Activated T-cell treated with anti-CD3 and anti-CD28 coated beads, Interleukin-2, amount 50 U/mL, for 4 hours (primary cell): ENCODE measurements at regions not wholly inside any gene's neighbourhood (a gene's known extent, or its start where the extent isn't known, plus 50 kb on each side); places are given as distances from the start of the nearest gene placed in this dataset.

Experiments
- ATAC-seq, 2 donors: fragments of 200-7000 bp; cut with Tn5 transposase; one replicate each; pipeline ENCODE4 v1.10.0; 2021
- DNase-seq: peaks from one replicate; pipeline ENCODE4 v3.0.0-alpha.2; 2020
- H3K27me3 Mint-ChIP-seq: one replicate; pipeline ENCODE4 v1.8.0; 2021; ENCODE audit warnings: low read depth, mixed read lengths
- H3K36me3 Mint-ChIP-seq: one replicate; pipeline ENCODE4 v1.8.0; 2022; ENCODE audit warnings: mixed read lengths; ENCODE audit not compliant: insufficient read depth
- H3K4me1 Mint-ChIP-seq: one replicate; pipeline ENCODE4 v1.8.0; 2021; ENCODE audit warnings: low read depth, mixed read lengths
- H3K4me3 Mint-ChIP-seq: one replicate; pipeline ENCODE4 v1.8.0; 2021; ENCODE audit warnings: mild to moderate bottlenecking, moderate library complexity, mixed read lengths
- H3K9me3 Mint-ChIP-seq: one replicate; pipeline ENCODE4 v1.8.0; 2021; ENCODE audit warnings: mixed read lengths

GRCh38 chr1:193366764-193367507, 180.5 kb upstream of the B3GALT2 start:
- Mint-ChIP-seq H3K27me3 (no peaks in the 10 kb centered on the region), H3K36me3 (no peaks in the 10 kb centered on the region)
- no peak for ATAC-seq

GRCh38 chr1:193365966-193366365, 179.6 kb upstream of the B3GALT2 start:
- Mint-ChIP-seq H3K27me3 (no peaks in the 10 kb centered on the region), H3K9me3 (no peaks in the 10 kb centered on the region), H3K4me1 (peaks cover 16% of the 10 kb centered on the region), H3K4me3 (no peak overlapping the region), H3K36me3 (no peaks in the 10 kb centered on the region)
- no peak for ATAC-seq
- DNase-seq = no peak

More at GRCh38 chr1:193366764-193367507, 180.5 kb upstream of the B3GALT2 start:
- Mint-ChIP-seq H3K4me3 (no peak overlapping the region), H3K9me3 (no peaks in the 10 kb centered on the region), H3K4me1 (peaks cover 16% of the 10 kb centered on the region)
- DNase-seq = no peak

- H3K27me3 Mint-ChIP-seq = no peaks in the 10 kb centered on the region
- no peak overlapping the region for H3K4me3 Mint-ChIP-seq
- H3K9me3 Mint-ChIP-seq = no peaks in the 10 kb centered on the region
- H3K36me3 Mint-ChIP-seq = no peaks in the 10 kb centered on the region
- H3K4me1 Mint-ChIP-seq = no peaks in the 10 kb centered on the region
- ATAC-seq (no peak), DNase-seq (no peak)
These were observed 173.2 kb upstream of the B3GALT2 start for GRCh38 chr1:193359631-193360030.

GRCh38 chr1:193358419-193358818, 172.0 kb upstream of the B3GALT2 start:
- no peaks in the 10 kb centered on the region for H3K27me3 Mint-ChIP-seq
- H3K4me3 Mint-ChIP-seq = no peak overlapping the region
- ATAC-seq = no peak
- H3K4me1 Mint-ChIP-seq = no peaks in the 10 kb centered on the region
- H3K9me3 Mint-ChIP-seq = no peaks in the 10 kb centered on the region
- DNase-seq = no peak
- H3K36me3 Mint-ChIP-seq = no peaks in the 10 kb centered on the region

GRCh38 chr1:193356249-193356648, 169.8 kb upstream of the B3GALT2 start:
- H3K36me3 Mint-ChIP-seq = no peaks in the 10 kb centered on the region
- ATAC-seq = no peak
- no peaks in the 10 kb centered on the region for H3K27me3 Mint-ChIP-seq
- H3K4me3 Mint-ChIP-seq = no peak overlapping the region
- no peaks in the 10 kb centered on the region for H3K4me1 Mint-ChIP-seq
- no peaks in the 10 kb centered on the region for H3K9me3 Mint-ChIP-seq
- DNase-seq = no peak

- H3K27me3 Mint-ChIP-seq = no peaks in the 10 kb centered on the region
- ATAC-seq = no peak
These were observed 169.2 kb upstream of the B3GALT2 start for GRCh38 chr1:193355626-193356025.

GRCh38 chr1:193355178-193355577, 168.8 kb upstream of the B3GALT2 start:
- Mint-ChIP-seq H3K27me3 (no peaks in the 10 kb centered on the region), H3K9me3 (no peaks in the 10 kb centered on the region), H3K4me3 (no peak overlapping the region), H3K4me1 (no peaks in the 10 kb centered on the region), H3K36me3 (no peaks in the 10 kb centered on the region)
- DNase-seq (no peak), ATAC-seq (no peak)

More at GRCh38 chr1:193355626-193356025, 169.2 kb upstream of the B3GALT2 start:
- no peak for DNase-seq
- Mint-ChIP-seq H3K4me3 (no peak overlapping the region), H3K36me3 (no peaks in the 10 kb centered on the region), H3K4me1 (no peaks in the 10 kb centered on the region), H3K9me3 (no peaks in the 10 kb centered on the region)

GRCh38 chr1:193348769-193349535, 162.5 kb upstream of the B3GALT2 start:
- no peaks in the 10 kb centered on the region for H3K9me3 Mint-ChIP-seq
- no peak overlapping the region for H3K4me3 Mint-ChIP-seq
- ATAC-seq (no peak), DNase-seq (no peak)
- no peaks in the 10 kb centered on the region for H3K4me1 Mint-ChIP-seq
- H3K36me3 Mint-ChIP-seq = no peaks in the 10 kb centered on the region
- no peaks in the 10 kb centered on the region for H3K27me3 Mint-ChIP-seq

- H3K4me3 Mint-ChIP-seq = no peak overlapping the region
- no peaks in the 10 kb centered on the region for H3K36me3 Mint-ChIP-seq
- H3K4me1 Mint-ChIP-seq = no peaks in the 10 kb centered on the region
- H3K9me3 Mint-ChIP-seq = no peaks in the 10 kb centered on the region
- DNase-seq (no peak), ATAC-seq (no peak)
- H3K27me3 Mint-ChIP-seq = no peaks in the 10 kb centered on the region
These were observed 161.8 kb upstream of the B3GALT2 start for GRCh38 chr1:193348091-193348768.

- no peaks in the 10 kb centered on the region for H3K36me3 Mint-ChIP-seq
- H3K4me1 Mint-ChIP-seq = no peaks in the 10 kb centered on the region
- no peak for DNase-seq
- no peaks in the 10 kb centered on the region for H3K9me3 Mint-ChIP-seq
- H3K27me3 Mint-ChIP-seq = no peaks in the 10 kb centered on the region
- ATAC-seq = no peak
- no peak overlapping the region for H3K4me3 Mint-ChIP-seq
These were observed 159.7 kb upstream of the B3GALT2 start for GRCh38 chr1:193346085-193346484.

- Mint-ChIP-seq H3K27me3 (no peaks in the 10 kb centered on the region), H3K9me3 (no peaks in the 10 kb centered on the region), H3K4me1 (peaks cover 4% of the 10 kb centered on the region), H3K36me3 (no peaks in the 10 kb centered on the region), H3K4me3 (no peak overlapping the region)
- DNase-seq (no peak), ATAC-seq (no peak)
These were observed 156.4 kb upstream of the B3GALT2 start for GRCh38 chr1:193342811-193343210.

- Mint-ChIP-seq H3K27me3 (no peaks in the 10 kb centered on the region), H3K4me3 (no peak overlapping the region), H3K9me3 (no peaks in the 10 kb centered on the region), H3K4me1 (peaks cover 4% of the 10 kb centered on the region), H3K36me3 (no peaks in the 10 kb centered on the region)
- no peak for DNase-seq
- no peak for ATAC-seq
These were observed 153.9 kb upstream of the B3GALT2 start for GRCh38 chr1:193340331-193340730.

GRCh38 chr1:193339401-193339800, 153.0 kb upstream of the B3GALT2 start:
- Mint-ChIP-seq H3K4me3 (no peak overlapping the region), H3K9me3 (peaks cover 8% of the 10 kb centered on the region), H3K4me1 (peaks cover 4% of the 10 kb centered on the region), H3K27me3 (no peaks in the 10 kb centered on the region), H3K36me3 (no peaks in the 10 kb centered on the region)
- DNase-seq (no peak), ATAC-seq (no peak)

- H3K9me3 Mint-ChIP-seq = peaks cover 14% of the 10 kb centered on the region
- ATAC-seq = peak in 1 of 2 donors; percentile 28
- peaks cover 4% of the 10 kb centered on the region for H3K4me1 Mint-ChIP-seq
- H3K36me3 Mint-ChIP-seq = peaks cover 3% of the 10 kb centered on the region
- no peak for DNase-seq
- no peak overlapping the region for H3K4me3 Mint-ChIP-seq
- H3K27me3 Mint-ChIP-seq = no peaks in the 10 kb centered on the region
These were observed 151.8 kb upstream of the B3GALT2 start for GRCh38 chr1:193338194-193338593.
